ENCODE measurements at regions not wholly inside any gene's neighbourhood (a gene's known extent, or its start where the extent isn't known, plus 50 kb on each side); places are given as distances from the start of the nearest gene placed in this dataset.
A peak's percentile ranks its signal among the peaks of the same experiment; 100 is the strongest.

DNA sequence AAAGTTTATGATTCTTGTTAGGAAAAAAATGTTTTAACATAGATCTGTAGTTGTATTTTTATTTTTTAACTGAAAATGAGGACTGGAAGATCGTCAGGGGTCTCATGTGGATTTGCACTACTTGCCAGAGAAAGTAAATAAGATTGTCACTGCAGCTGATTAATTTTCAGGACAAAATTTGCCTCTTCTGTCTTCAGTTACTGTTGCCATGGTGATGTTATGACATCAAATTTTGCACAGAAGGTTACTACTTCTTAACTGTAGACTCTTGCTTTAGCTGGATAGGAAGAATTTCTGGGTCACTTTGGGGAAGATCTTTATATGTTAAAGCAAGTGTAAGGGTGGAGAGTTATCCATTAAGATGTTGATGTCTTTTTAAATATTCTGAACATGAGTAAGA is 82.2 kb upstream of the WDR72 start:
- Histone ChIP-seq H2BK5ac (ENCODE audit: low read depth, low read length, poor library complexity, severe bottlenecking) (no peak overlapping the region), H4K8ac (ENCODE audit: low read length) (no peak overlapping the region), H2BK120ac (ENCODE audit: low read depth, low read length) (no peak overlapping the region), H3K4me3 (ENCODE audit: insufficient read depth in 1 of 2, low read depth in 1 of 2, low read length in 2 of 2) (no peak overlapping the region), H3K27ac (ENCODE audit: low read length, poor library complexity, severe bottlenecking) (no peak overlapping the region), H3K23ac (ENCODE audit: low read length in 2 of 2) (no peak overlapping the region), H3K4ac (ENCODE audit: low read depth in 1 of 2, low read length in 2 of 2) (no peak overlapping the region), H2BK12ac (ENCODE audit: low read length in 2 of 2) (no peak overlapping the region), H3K9ac (ENCODE audit: low read length) (no peak overlapping the region), H2BK15ac (ENCODE audit: low read depth, poor library complexity, severe bottlenecking) (no peak overlapping the region), H2AK5ac (ENCODE audit: low read length, severe bottlenecking) (no peak overlapping the region), H3K27me3 (ENCODE audit: control insufficient read depth in 1 of 2, insufficient read depth in 1 of 2, low read length in 2 of 2) (no peaks in the 10 kb centered on the region), H2AFZ (ENCODE audit: low read depth, low read length) (no peak overlapping the region), H3K14ac (ENCODE audit: low read length in 2 of 2) (no peak overlapping the region), H3K18ac (ENCODE audit: low read depth in 1 of 2, low read length in 2 of 2) (no peak overlapping the region), H3K4me1 (ENCODE audit: control insufficient read depth, insufficient read depth, low read depth, low read length) (peaks cover 2% of the 10 kb centered on the region), H3K79me1 (replicated peaks; ENCODE audit: low read length, poor library complexity, severe bottlenecking) (no peaks in the 10 kb centered on the region), H3K9me3 (ENCODE audit: control insufficient read depth, low read length) (no peaks in the 10 kb centered on the region), H3K4me2 (ENCODE audit: low read length, poor library complexity, severe bottlenecking) (no peak overlapping the region), H3K36me3 (ENCODE audit: control insufficient read depth in 1 of 2, insufficient read depth in 2 of 2, low read depth in 1 of 2, low read length in 2 of 2) (no peaks in the 10 kb centered on the region), H4K91ac (ENCODE audit: low read length) (no peak overlapping the region)
- 0% methylated on average over 1 of the region's 1 CpG for WGBS
- DNase-seq = no peak

- H2BK5ac ChIP-seq (ENCODE audit: low read depth, low read length, poor library complexity, severe bottlenecking) = no peak overlapping the region
- no peak overlapping the region for H4K8ac ChIP-seq (ENCODE audit: low read length)
- no peak overlapping the region for H3K9ac ChIP-seq (ENCODE audit: low read length)
- H3K79me1 ChIP-seq (replicated peaks; ENCODE audit: low read length, poor library complexity, severe bottlenecking) = no peaks in the 10 kb centered on the region
- H3K23ac ChIP-seq (ENCODE audit: low read length in 2 of 2) = no peak overlapping the region
- H3K4me2 ChIP-seq (ENCODE audit: low read length, poor library complexity, severe bottlenecking) = no peak overlapping the region
- H3K14ac ChIP-seq (ENCODE audit: low read length in 2 of 2) = no peak overlapping the region
- no peak overlapping the region for H2AK5ac ChIP-seq (ENCODE audit: low read length, severe bottlenecking)
- no peak overlapping the region for H2BK120ac ChIP-seq (ENCODE audit: low read depth, low read length)
- 92% methylated on average over 1 of the region's 2 CpGs for WGBS
- no peak overlapping the region for H2BK15ac ChIP-seq (ENCODE audit: low read depth, poor library complexity, severe bottlenecking)
- H2BK12ac ChIP-seq (ENCODE audit: low read length in 2 of 2) = no peak overlapping the region
- H4K91ac ChIP-seq (ENCODE audit: low read length) = no peak overlapping the region
- no peak overlapping the region for H3K18ac ChIP-seq (ENCODE audit: low read depth in 1 of 2, low read length in 2 of 2)
- no peak overlapping the region for H2AFZ ChIP-seq (ENCODE audit: low read depth, low read length)
- H3K4ac ChIP-seq (ENCODE audit: low read depth in 1 of 2, low read length in 2 of 2) = no peak overlapping the region
- H3K4me3 ChIP-seq (ENCODE audit: insufficient read depth in 1 of 2, low read depth in 1 of 2, low read length in 2 of 2) = no peak overlapping the region
- no peaks in the 10 kb centered on the region for H3K27me3 ChIP-seq (ENCODE audit: control insufficient read depth in 1 of 2, insufficient read depth in 1 of 2, low read length in 2 of 2)
- H3K4me1 ChIP-seq (ENCODE audit: control insufficient read depth, insufficient read depth, low read depth, low read length) = peaks cover 2% of the 10 kb centered on the region
- no peaks in the 10 kb centered on the region for H3K36me3 ChIP-seq (ENCODE audit: control insufficient read depth in 1 of 2, insufficient read depth in 2 of 2, low read depth in 1 of 2, low read length in 2 of 2)
- no peaks in the 10 kb centered on the region for H3K9me3 ChIP-seq (ENCODE audit: control insufficient read depth, low read length)
- DNase-seq = no peak
- H3K27ac ChIP-seq (ENCODE audit: low read length, poor library complexity, severe bottlenecking) = no peak overlapping the region
Observed at GRCh38 chr15:53840681-53841080, 81.2 kb upstream of the WDR72 start.

GRCh38 chr15:53837263-53837662 is 77.8 kb upstream of the WDR72 start:
- no peak overlapping the region for H2AFZ ChIP-seq (ENCODE audit: low read depth, low read length)
- H3K18ac ChIP-seq (ENCODE audit: low read depth in 1 of 2, low read length in 2 of 2) = no peak overlapping the region
- 39% methylated on average over 3 of the region's 3 CpGs for WGBS
- no peak overlapping the region for H3K23ac ChIP-seq (ENCODE audit: low read length in 2 of 2)
- no peak overlapping the region for H3K4ac ChIP-seq (ENCODE audit: low read depth in 1 of 2, low read length in 2 of 2)
- H3K9me3 ChIP-seq (ENCODE audit: control insufficient read depth, low read length) = no peaks in the 10 kb centered on the region
- no peak overlapping the region for H4K8ac ChIP-seq (ENCODE audit: low read length)
- H3K4me2 ChIP-seq (ENCODE audit: low read length, poor library complexity, severe bottlenecking) = no peak overlapping the region
- no peak overlapping the region for H3K4me3 ChIP-seq (ENCODE audit: insufficient read depth in 1 of 2, low read depth in 1 of 2, low read length in 2 of 2)
- no peaks in the 10 kb centered on the region for H3K79me1 ChIP-seq (replicated peaks; ENCODE audit: low read length, poor library complexity, severe bottlenecking)
- H2BK120ac ChIP-seq (ENCODE audit: low read depth, low read length) = no peak overlapping the region
- H3K36me3 ChIP-seq (ENCODE audit: control insufficient read depth in 1 of 2, insufficient read depth in 2 of 2, low read depth in 1 of 2, low read length in 2 of 2) = no peaks in the 10 kb centered on the region
- H3K14ac ChIP-seq (ENCODE audit: low read length in 2 of 2) = no peak overlapping the region
- H3K27ac ChIP-seq (ENCODE audit: low read length, poor library complexity, severe bottlenecking) = peak overlapping the region; percentile 36
- no peak overlapping the region for H4K91ac ChIP-seq (ENCODE audit: low read length)
- H3K4me1 ChIP-seq (ENCODE audit: control insufficient read depth, insufficient read depth, low read depth, low read length) = peaks cover 3% of the 10 kb centered on the region
- no peak overlapping the region for H2BK5ac ChIP-seq (ENCODE audit: low read depth, low read length, poor library complexity, severe bottlenecking)
- H3K27me3 ChIP-seq (ENCODE audit: control insufficient read depth in 1 of 2, insufficient read depth in 1 of 2, low read length in 2 of 2) = no peaks in the 10 kb centered on the region
- DNase-seq = no peak
- no peak overlapping the region for H2BK12ac ChIP-seq (ENCODE audit: low read length in 2 of 2)
- no peak overlapping the region for H2BK15ac ChIP-seq (ENCODE audit: low read depth, poor library complexity, severe bottlenecking)
- H2AK5ac ChIP-seq (ENCODE audit: low read length, severe bottlenecking) = no peak overlapping the region
- no peak overlapping the region for H3K9ac ChIP-seq (ENCODE audit: low read length)

GRCh38 chr15:53836618-53837017 is 77.2 kb upstream of the WDR72 start:
- no peak overlapping the region for H3K18ac ChIP-seq (ENCODE audit: low read depth in 1 of 2, low read length in 2 of 2)
- no peak overlapping the region for H3K4ac ChIP-seq (ENCODE audit: low read depth in 1 of 2, low read length in 2 of 2)
- no peak for DNase-seq
- peaks cover 3% of the 10 kb centered on the region for H3K4me1 ChIP-seq (ENCODE audit: control insufficient read depth, insufficient read depth, low read depth, low read length)
- H2BK15ac ChIP-seq (ENCODE audit: low read depth, poor library complexity, severe bottlenecking) = no peak overlapping the region
- no peak overlapping the region for H2BK5ac ChIP-seq (ENCODE audit: low read depth, low read length, poor library complexity, severe bottlenecking)
- peak overlapping the region; percentile 29 for H3K4me2 ChIP-seq (ENCODE audit: low read length, poor library complexity, severe bottlenecking)
- H3K9ac ChIP-seq (ENCODE audit: low read length) = no peak overlapping the region
- H3K23ac ChIP-seq (ENCODE audit: low read length in 2 of 2) = no peak overlapping the region
- H4K91ac ChIP-seq (ENCODE audit: low read length) = no peak overlapping the region
- H3K4me3 ChIP-seq (ENCODE audit: insufficient read depth in 1 of 2, low read depth in 1 of 2, low read length in 2 of 2) = no peak overlapping the region
- no peak overlapping the region for H2BK120ac ChIP-seq (ENCODE audit: low read depth, low read length)
- H4K8ac ChIP-seq (ENCODE audit: low read length) = no peak overlapping the region
- 36% methylated on average over 4 of the region's 4 CpGs for WGBS
- no peaks in the 10 kb centered on the region for H3K27me3 ChIP-seq (ENCODE audit: control insufficient read depth in 1 of 2, insufficient read depth in 1 of 2, low read length in 2 of 2)
- no peaks in the 10 kb centered on the region for H3K36me3 ChIP-seq (ENCODE audit: control insufficient read depth in 1 of 2, insufficient read depth in 2 of 2, low read depth in 1 of 2, low read length in 2 of 2)
- H2AFZ ChIP-seq (ENCODE audit: low read depth, low read length) = no peak overlapping the region
- peak overlapping the region; percentile 25 for H3K27ac ChIP-seq (ENCODE audit: low read length, poor library complexity, severe bottlenecking)
- H2BK12ac ChIP-seq (ENCODE audit: low read length in 2 of 2) = no peak overlapping the region
- H3K14ac ChIP-seq (ENCODE audit: low read length in 2 of 2) = no peak overlapping the region
- no peak overlapping the region for H2AK5ac ChIP-seq (ENCODE audit: low read length, severe bottlenecking)
- no peaks in the 10 kb centered on the region for H3K79me1 ChIP-seq (replicated peaks; ENCODE audit: low read length, poor library complexity, severe bottlenecking)
- no peaks in the 10 kb centered on the region for H3K9me3 ChIP-seq (ENCODE audit: control insufficient read depth, low read length)

All from mesenchymal stem cell (in vitro differentiated cells and primary cell).